Panc1 (cell line): ENCODE measurements at regions not wholly inside any gene's neighbourhood (a gene's known extent, or its start where the extent isn't known, plus 50 kb on each side); places are given as distances from the start of the nearest gene placed in this dataset.

Source experiments
- ATAC-seq: fragments of 200-7000 bp; cut with Tn5 transposase; 2 replicates; pipeline ENCODE4 v1.9.1; 2020; ENCODE audit warnings: mild to moderate bottlenecking, moderate library complexity
- BruUV-seq: library from RNA; stranded (reverse); fragments of 400-500 nt; replicated peaks from 2 replicates; lab custom pipeline; 2021; lab: Mats Ljungman, UMichigan
- CTCF ChIA-PET: fragments of 300-600 bp; sonication (Branson Sonifier 250); formaldehyde crosslinking; loops from one replicate; lab custom pipeline; 2022; ENCODE audit warnings: antibody characterized with exemption; lab: Charles Lee
- POLR2A ChIA-PET: fragments of 300-600 bp; sonication (Branson Sonifier 250); formaldehyde crosslinking; loops from one replicate; lab custom pipeline; 2022; ENCODE audit warnings: antibody characterized with exemption; lab: Charles Lee
- DNase-seq: peaks from one replicate; pipeline ENCODE4 v3.0.0-alpha.2; 2010; ENCODE audit warnings: low read depth, low spot score
- H3K27ac ChIP-seq: 2 replicates; pipeline ENCODE4 v1.5.1; 2011; ENCODE audit warnings: mild to moderate bottlenecking, low read length, inconsistent platforms
- H3K27me3 ChIP-seq: fragments of 200-500 bp; sonication (Bioruptor generic); 2 replicates; pipeline ENCODE4 v1.6.0; 2014; ENCODE audit warnings: low read length, inconsistent platforms; ENCODE audit not compliant: control insufficient read depth, insufficient read depth
- H3K36me3 ChIP-seq: fragments of 200-500 bp; sonication (Bioruptor generic); 2 replicates; pipeline ENCODE4 v1.5.1; 2014; ENCODE audit warnings: inconsistent platforms, mild to moderate bottlenecking, low read length, moderate library complexity; ENCODE audit not compliant: control insufficient read depth, insufficient read depth
- H3K4me1 ChIP-seq: 2 replicates; pipeline ENCODE4 v1.5.1; 2011; ENCODE audit warnings: inconsistent platforms, mild to moderate bottlenecking, low read length, moderate library complexity; ENCODE audit not compliant: control insufficient read depth, insufficient read depth
- H3K4me3 ChIP-seq, 2 experiments: 2 replicates each; pipeline ENCODE4 v1.5.1; 2011 to 2012; ENCODE audit warnings: low read depth in 2 of 2, low read length in 2 of 2, mild to moderate bottlenecking in 2 of 2, inconsistent platforms in 1 of 2, moderate library complexity in 1 of 2
- H3K9me3 ChIP-seq: fragments of 200-500 bp; sonication (Bioruptor generic); 2 replicates; pipeline ENCODE4 v1.5.1; 2014; ENCODE audit warnings: low read depth, mild to moderate bottlenecking, inconsistent platforms, low read length, moderate library complexity; ENCODE audit not compliant: control insufficient read depth, insufficient read depth
- POLR2AphosphoS5 ChIP-seq: IDR thresholded peaks from 2 replicates; pipeline ENCODE4 v1.6.1; 2012; ENCODE audit warnings: mild to moderate bottlenecking, low read depth, low read length, moderate library complexity
- SIN3A ChIP-seq: IDR thresholded peaks from 2 replicates; pipeline ENCODE4 v1.6.1; 2012; ENCODE audit warnings: low read depth, mild to moderate bottlenecking, low read length, moderate library complexity, borderline replicate concordance; ENCODE audit not compliant: insufficient read depth
- TCF7L2 ChIP-seq: IDR thresholded peaks from 2 replicates; pipeline ENCODE4 v1.6.1; 2011; ENCODE audit warnings: mild to moderate bottlenecking, low read depth, low read length, inconsistent platforms
- in situ Hi-C: cut with HindIII; loops from 2 replicates; pipeline ENCODE4 v1.10.0; 2016; ENCODE audit warnings: low sequenced_read_pairs, low pct_unique_long_range_greater_than_20kb
- intact Hi-C: fragments of 100-400 bp; cut with micrococcal nuclease; formaldehyde crosslinking; loops from one replicate; pipeline ENCODE4 v1.10.0; 2022; ENCODE audit not compliant: unreplicated experiment
- TF ChIP-seq, protein P1 (sequence below): fragments of 450-650 bp; IDR thresholded peaks from 2 replicates; pipeline ENCODE4 v1.5.1; 2017; ENCODE audit warnings: mild to moderate bottlenecking
- TF ChIP-seq, protein P2 (sequence below), 2 experiments: IDR thresholded peaks; 2 replicates each; pipeline ENCODE4 v1.6.1; 2011 to 2012; ENCODE audit warnings: low read depth in 2 of 2, control low read depth in 1 of 2, low read length in 1 of 2, mild to moderate bottlenecking in 1 of 2, moderate library complexity in 1 of 2; ENCODE audit not compliant: insufficient read depth in 1 of 2

DNA sequence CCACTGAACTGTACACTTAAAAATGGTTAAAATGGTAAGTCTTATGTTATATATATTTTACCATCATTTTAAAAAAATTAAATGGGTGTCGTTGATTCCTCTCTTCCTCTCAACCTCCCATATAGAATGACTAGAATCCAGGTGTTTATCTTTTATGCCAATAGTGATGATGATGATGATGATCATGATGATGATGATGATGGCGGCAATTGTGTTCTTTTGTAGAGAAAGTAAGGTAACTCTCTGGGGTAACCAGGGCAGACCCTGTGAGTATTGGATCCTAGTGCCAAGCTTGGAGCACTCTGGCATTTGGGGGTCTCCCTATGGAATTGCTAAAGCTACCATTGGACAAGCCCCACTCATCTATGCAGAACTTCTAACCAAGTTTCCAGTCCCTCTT, 113.6 kb downstream of the GLI2 start:
- no peak for DNase-seq
- no peaks in the 10 kb centered on the region; the same call in 1 of the 2 replicates for H3K9me3 ChIP-seq
- no TSS peak for BruUV-seq
- H3K4me1 ChIP-seq, result no peaks in the 10 kb centered on the region
- H3K36me3 ChIP-seq, result no peaks in the 10 kb centered on the region
- ChIA-PET CTCF (no interaction called here), POLR2A (no interaction called here)
- no peak overlapping the region for H3K27ac ChIP-seq
- TF ChIP-seq TCF7L2, result no peak
- TF ChIP-seq, protein P1, sequence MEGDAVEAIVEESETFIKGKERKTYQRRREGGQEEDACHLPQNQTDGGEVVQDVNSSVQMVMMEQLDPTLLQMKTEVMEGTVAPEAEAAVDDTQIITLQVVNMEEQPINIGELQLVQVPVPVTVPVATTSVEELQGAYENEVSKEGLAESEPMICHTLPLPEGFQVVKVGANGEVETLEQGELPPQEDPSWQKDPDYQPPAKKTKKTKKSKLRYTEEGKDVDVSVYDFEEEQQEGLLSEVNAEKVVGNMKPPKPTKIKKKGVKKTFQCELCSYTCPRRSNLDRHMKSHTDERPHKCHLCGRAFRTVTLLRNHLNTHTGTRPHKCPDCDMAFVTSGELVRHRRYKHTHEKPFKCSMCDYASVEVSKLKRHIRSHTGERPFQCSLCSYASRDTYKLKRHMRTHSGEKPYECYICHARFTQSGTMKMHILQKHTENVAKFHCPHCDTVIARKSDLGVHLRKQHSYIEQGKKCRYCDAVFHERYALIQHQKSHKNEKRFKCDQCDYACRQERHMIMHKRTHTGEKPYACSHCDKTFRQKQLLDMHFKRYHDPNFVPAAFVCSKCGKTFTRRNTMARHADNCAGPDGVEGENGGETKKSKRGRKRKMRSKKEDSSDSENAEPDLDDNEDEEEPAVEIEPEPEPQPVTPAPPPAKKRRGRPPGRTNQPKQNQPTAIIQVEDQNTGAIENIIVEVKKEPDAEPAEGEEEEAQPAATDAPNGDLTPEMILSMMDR, result no peak
- TF ChIP-seq, protein P2, sequence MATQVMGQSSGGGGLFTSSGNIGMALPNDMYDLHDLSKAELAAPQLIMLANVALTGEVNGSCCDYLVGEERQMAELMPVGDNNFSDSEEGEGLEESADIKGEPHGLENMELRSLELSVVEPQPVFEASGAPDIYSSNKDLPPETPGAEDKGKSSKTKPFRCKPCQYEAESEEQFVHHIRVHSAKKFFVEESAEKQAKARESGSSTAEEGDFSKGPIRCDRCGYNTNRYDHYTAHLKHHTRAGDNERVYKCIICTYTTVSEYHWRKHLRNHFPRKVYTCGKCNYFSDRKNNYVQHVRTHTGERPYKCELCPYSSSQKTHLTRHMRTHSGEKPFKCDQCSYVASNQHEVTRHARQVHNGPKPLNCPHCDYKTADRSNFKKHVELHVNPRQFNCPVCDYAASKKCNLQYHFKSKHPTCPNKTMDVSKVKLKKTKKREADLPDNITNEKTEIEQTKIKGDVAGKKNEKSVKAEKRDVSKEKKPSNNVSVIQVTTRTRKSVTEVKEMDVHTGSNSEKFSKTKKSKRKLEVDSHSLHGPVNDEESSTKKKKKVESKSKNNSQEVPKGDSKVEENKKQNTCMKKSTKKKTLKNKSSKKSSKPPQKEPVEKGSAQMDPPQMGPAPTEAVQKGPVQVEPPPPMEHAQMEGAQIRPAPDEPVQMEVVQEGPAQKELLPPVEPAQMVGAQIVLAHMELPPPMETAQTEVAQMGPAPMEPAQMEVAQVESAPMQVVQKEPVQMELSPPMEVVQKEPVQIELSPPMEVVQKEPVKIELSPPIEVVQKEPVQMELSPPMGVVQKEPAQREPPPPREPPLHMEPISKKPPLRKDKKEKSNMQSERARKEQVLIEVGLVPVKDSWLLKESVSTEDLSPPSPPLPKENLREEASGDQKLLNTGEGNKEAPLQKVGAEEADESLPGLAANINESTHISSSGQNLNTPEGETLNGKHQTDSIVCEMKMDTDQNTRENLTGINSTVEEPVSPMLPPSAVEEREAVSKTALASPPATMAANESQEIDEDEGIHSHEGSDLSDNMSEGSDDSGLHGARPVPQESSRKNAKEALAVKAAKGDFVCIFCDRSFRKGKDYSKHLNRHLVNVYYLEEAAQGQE (IDR thresholded peaks at IDR 0.05; ENCODE audit: insufficient read depth in 1 of 2, low read depth in 2 of 2, low read length in 1 of 2), result no peak
- TF ChIP-seq SIN3A, result no peak
- no peak for TF ChIP-seq POLR2AphosphoS5
- ATAC-seq, result no peak
- intact Hi-C loops, result no loop called here
- H3K27me3 ChIP-seq, result no peaks in the 10 kb centered on the region
- in situ Hi-C loops, result no loop called here
- H3K4me3 ChIP-seq, result no peak overlapping the region

DNA sequence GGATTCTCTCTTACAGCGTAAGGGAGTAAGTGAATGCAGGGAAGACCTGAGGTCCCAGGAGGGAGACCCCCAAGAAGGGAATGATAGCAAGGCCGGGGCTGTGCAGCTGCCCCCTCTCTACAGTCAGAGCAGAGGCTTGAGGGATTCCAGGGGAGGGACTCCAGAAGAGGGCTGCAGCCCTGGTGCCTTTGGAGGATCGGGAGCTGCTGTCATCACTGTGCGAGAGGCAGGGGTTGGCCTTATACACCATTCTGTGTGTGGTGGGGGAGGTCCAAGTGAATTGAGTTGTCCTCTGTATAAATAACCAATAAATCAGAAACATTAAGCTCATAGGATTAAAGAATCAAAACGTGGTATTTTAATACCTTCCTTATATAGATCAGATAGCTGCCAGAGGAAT, 114.9 kb downstream of the GLI2 start:
- Histone ChIP-seq H3K4me1 (no peaks in the 10 kb centered on the region), H3K36me3 (no peaks in the 10 kb centered on the region), H3K27me3 (no peaks in the 10 kb centered on the region), H3K9me3 (no peaks in the 10 kb centered on the region; the same call in 1 of the 2 replicates), H3K4me3 (no peak overlapping the region), H3K27ac (no peak overlapping the region)
- ATAC-seq, result no peak
- in situ Hi-C loops, result no loop called here
- CTCF ChIA-PET, result no interaction called here
- intact Hi-C loops, result no loop called here
- POLR2A ChIA-PET, result no interaction called here
- BruUV-seq, result no TSS peak
- DNase-seq, result no peak
- TF ChIP-seq, protein P1, result no peak
- TF ChIP-seq POLR2AphosphoS5, result no peak
- no peak for TF ChIP-seq TCF7L2
- TF ChIP-seq SIN3A, result no peak
- TF ChIP-seq, protein P2 (IDR thresholded peaks at IDR 0.05; ENCODE audit: insufficient read depth in 1 of 2, low read depth in 2 of 2, low read length in 1 of 2), result no peak
